Gastroesophageal sphincter (tissue), 4 donors: ENCODE measurements at regions not wholly inside any gene's neighbourhood (a gene's known extent, or its start where the extent isn't known, plus 50 kb on each side); places are given as distances from the start of the nearest gene placed in this dataset.

Experiments used
- ATAC-seq: fragments of 150-250 bp; one replicate; pipeline ENCODE4 v1.9.1; 2016; ENCODE audit warnings: mild to moderate bottlenecking, moderate library complexity
- H3K27ac ChIP-seq, 4 donors: fragments of 200-600 bp; sonication (generic) in 3 of 4; 1 replicate in 3 of 4; 2 replicates in 1 of 4; pipeline ENCODE4 v1.5.1; 2016 to 2019
- H3K27me3 ChIP-seq: fragments of 200-600 bp; sonication (generic); one replicate; pipeline ENCODE4 v1.5.1; 2019
- H3K36me3 ChIP-seq, 2 donors: fragments of 200-600 bp; sonication (generic); one replicate each; pipeline ENCODE4 v1.5.1; 2019; ENCODE audit warnings: control low read depth in 1 of 2
- H3K4me1 ChIP-seq, 3 donors: fragments of 200-600 bp; sonication (generic); 1 replicate in 2 of 3; 2 replicates in 1 of 3; pipeline ENCODE4 v1.5.1; 2016 to 2019; ENCODE audit warnings: control low read depth in 2 of 3
- H3K4me3 ChIP-seq, 2 donors: fragments of 200-600 bp; sonication (generic); one replicate each; pipeline ENCODE4 v1.5.1; 2019; ENCODE audit warnings: mild to moderate bottlenecking in 1 of 2, moderate library complexity in 1 of 2
- H3K9me3 ChIP-seq, 3 donors: fragments of 200-600 bp; sonication (generic); one replicate each; pipeline ENCODE4 v1.5.1; 2017 to 2019; ENCODE audit warnings: control low read depth in 2 of 3
- EP300 ChIP-seq: sonication (generic); formaldehyde crosslinking; IDR thresholded peaks from one replicate; pipeline ENCODE4 v1.6.1; 2017; ENCODE audit warnings: antibody characterized with exemption, mild to moderate bottlenecking
- POLR2A ChIP-seq, 2 donors: fragments of 450-650 bp; IDR thresholded peaks; one replicate each; pipeline ENCODE4 v1.6.1; 2017; ENCODE audit warnings: antibody characterized with exemption in 2 of 2, mild to moderate bottlenecking in 2 of 2, moderate library complexity in 1 of 2
- POLR2AphosphoS5 ChIP-seq: sonication (generic); formaldehyde crosslinking; IDR thresholded peaks from one replicate; pipeline ENCODE4 v1.6.1; 2017; ENCODE audit warnings: antibody characterized with exemption
- WGBS, 2 donors: methylation state at CpG; one replicate each; pipeline ENCODE4 v1.1.5; 2018; ENCODE audit warnings: low coverage in 1 of 2; 5-methylcytosine and 5-hydroxymethylcytosine counted together
- TF ChIP-seq, protein P1 (sequence below), 4 experiments: fragments of 200-600 bp in 2 of 4; fragments of 450-650 bp in 2 of 4; sonication (generic) in 1 of 4; IDR thresholded peaks; one replicate each; pipeline ENCODE4 v1.5.1; 2017 to 2019; ENCODE audit warnings: antibody characterized with exemption in 4 of 4, mild to moderate bottlenecking in 2 of 4, moderate library complexity in 2 of 4

DNA sequence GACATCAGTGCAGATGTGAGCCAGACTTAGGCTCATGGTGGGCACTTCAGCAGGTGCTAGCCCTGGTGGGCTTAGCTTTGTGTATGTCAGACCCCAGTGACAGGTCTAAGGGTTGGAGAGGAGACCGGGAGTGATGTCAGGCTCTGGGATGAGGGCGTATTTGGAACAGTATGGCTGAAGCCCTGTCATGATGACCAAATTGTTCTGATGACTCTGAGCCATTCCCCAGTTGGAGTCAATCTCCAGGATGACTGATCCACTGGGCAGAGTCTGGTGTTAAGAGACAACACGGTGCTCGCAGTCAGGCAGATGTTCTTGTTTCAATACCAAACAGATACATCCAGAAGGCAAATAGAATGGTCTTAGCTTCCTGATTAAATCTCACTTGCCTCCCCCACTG is 241.5 kb downstream of the SOX11 start:
- no peaks in the 10 kb centered on the region for H3K36me3 ChIP-seq
- no peak overlapping the region for H3K27ac ChIP-seq
- TF ChIP-seq EP300, result no peak
- no peak for TF ChIP-seq POLR2AphosphoS5
- TF ChIP-seq, protein P1, sequence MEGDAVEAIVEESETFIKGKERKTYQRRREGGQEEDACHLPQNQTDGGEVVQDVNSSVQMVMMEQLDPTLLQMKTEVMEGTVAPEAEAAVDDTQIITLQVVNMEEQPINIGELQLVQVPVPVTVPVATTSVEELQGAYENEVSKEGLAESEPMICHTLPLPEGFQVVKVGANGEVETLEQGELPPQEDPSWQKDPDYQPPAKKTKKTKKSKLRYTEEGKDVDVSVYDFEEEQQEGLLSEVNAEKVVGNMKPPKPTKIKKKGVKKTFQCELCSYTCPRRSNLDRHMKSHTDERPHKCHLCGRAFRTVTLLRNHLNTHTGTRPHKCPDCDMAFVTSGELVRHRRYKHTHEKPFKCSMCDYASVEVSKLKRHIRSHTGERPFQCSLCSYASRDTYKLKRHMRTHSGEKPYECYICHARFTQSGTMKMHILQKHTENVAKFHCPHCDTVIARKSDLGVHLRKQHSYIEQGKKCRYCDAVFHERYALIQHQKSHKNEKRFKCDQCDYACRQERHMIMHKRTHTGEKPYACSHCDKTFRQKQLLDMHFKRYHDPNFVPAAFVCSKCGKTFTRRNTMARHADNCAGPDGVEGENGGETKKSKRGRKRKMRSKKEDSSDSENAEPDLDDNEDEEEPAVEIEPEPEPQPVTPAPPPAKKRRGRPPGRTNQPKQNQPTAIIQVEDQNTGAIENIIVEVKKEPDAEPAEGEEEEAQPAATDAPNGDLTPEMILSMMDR (IDR thresholded peaks at IDR 0.05), result no peak
- TF ChIP-seq POLR2A (IDR thresholded peaks at IDR 0.05), result no peak
- H3K27me3 ChIP-seq, result peaks cover 11% of the 10 kb centered on the region
- 80 to 93% methylated on average over 2 to 4 of the region's 4 CpGs for WGBS, 2 donors
- H3K9me3 ChIP-seq, result peaks cover 0 to 15% (median 0%) of the 10 kb centered on the region in 3 donors
- no peaks in the 10 kb centered on the region for H3K4me1 ChIP-seq
- H3K4me3 ChIP-seq, result no peak overlapping the region
- no peak for ATAC-seq

DNA sequence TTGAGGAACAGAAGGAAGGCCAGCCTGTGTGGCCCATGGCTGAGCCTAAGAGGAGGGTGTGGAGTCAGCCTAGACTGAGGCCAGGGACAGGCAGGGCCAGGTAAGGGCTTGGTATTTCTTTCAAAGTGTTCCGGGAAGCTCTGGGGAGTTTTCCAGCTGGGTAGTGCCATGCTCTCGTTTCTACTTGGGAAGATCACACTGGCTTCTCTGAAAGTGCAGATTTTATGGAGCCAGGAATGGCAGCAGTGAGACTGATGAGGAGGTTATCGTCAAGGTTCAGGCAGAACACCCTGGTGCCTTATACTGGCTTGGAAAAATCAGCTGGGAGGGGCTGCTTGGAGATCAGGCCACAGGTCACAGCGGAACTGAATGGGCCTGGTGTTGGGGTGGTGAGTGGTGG is 245.1 kb downstream of the SOX11 start:
- TF ChIP-seq EP300 (no peak), POLR2A (IDR thresholded peaks at IDR 0.05) (no peak), POLR2AphosphoS5 (no peak)
- TF ChIP-seq, protein P1 (IDR thresholded peaks at IDR 0.05), result no peak
- Histone ChIP-seq H3K36me3 (no peaks in the 10 kb centered on the region), H3K4me3 (no peak overlapping the region), H3K27me3 (peaks cover 11% of the 10 kb centered on the region), H3K4me1 (no peaks in the 10 kb centered on the region), H3K9me3 (no peaks in the 10 kb centered on the region), H3K27ac (no peak overlapping the region)
- WGBS, 2 donors, result 60 to 85% methylated on average over 2 to 4 of the region's 4 CpGs
- ATAC-seq, result no peak

DNA sequence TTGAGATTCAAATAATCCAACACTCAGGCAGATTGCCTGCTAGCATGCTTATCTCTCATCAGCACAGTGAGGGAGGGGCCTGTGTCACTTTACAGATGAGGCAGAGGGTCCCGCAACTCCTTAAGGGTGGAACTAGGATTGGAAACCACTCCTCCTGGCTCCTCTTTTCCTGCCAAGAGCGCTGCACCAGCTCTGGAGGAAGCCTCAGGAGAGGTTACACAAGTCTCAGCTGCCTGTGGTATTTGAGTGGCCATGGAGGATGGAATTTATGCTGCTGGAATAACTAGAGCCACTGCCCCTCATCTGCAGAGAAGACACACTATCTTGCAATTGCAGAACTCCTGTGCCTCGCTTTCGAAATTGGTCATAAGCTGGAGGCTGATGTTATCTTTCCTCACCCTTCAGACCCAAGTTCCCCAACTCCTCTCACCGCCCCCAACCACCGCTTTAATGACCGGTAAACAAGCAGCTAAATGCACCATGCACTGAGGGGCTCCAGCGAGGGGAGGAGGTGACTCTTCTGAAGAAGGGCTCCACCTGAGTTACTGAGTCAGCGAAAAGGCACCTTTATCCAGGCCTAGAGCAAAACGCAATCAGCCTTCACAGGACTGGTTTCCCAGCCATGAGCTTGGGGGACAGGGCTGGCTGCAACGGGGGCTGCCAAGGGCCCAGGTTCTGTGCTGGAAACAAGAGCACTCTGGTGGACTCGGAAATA is 245.8 kb downstream of the SOX11 start:
- Histone ChIP-seq H3K27me3 (peaks cover 6% of the 10 kb centered on the region), H3K36me3 (no peaks in the 10 kb centered on the region), H3K4me1 (no peaks in the 10 kb centered on the region), H3K4me3 (no peak overlapping the region), H3K27ac (no peak overlapping the region), H3K9me3 (no peaks in the 10 kb centered on the region)
- TF ChIP-seq POLR2A (IDR thresholded peaks at IDR 0.05) (no peak), POLR2AphosphoS5 (no peak), EP300 (no peak)
- TF ChIP-seq, protein P1 (IDR thresholded peaks at IDR 0.05), result no peak
- WGBS, 2 donors, result 44 to 68% methylated on average over 4 to 6 of the region's 12 CpGs
- ATAC-seq, result no peak

DNA sequence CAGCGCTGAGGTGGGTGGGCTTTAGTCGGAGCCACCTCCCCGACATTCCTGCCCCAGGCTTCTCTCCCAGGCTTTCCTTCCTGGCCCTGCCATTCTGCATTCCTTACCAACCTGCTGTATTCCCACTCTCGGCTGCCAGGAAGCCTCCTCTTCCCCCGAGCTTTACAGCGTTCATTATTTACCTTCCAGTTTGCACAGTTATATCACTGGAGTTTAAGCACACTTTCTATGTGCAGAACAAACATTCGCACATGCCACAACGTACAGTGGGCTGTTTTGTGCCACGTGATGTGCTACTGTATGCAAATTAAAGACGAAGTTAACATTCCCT is 246.3 kb downstream of the SOX11 start:
- Histone ChIP-seq H3K36me3 (no peaks in the 10 kb centered on the region), H3K4me3 (no peak overlapping the region)
- no peak for ATAC-seq

DNA sequence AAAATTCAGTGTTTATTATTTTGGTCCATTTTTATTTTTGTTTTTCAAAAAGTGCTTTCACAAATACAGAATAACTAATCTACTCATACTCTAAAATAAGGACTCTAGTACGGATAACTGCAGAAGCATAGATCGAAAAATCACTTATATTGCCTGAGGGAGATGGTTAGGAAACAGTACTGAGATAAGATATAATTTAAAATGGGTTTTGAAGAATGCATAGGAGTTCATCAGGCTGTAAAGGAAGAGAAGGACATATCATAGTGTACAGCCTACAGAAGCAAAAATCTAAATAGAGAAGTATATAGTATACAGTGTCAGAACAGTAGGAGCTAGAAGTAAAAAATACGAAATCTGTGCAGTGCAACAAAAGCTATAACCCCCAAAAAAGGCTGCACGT is 247.4 kb downstream of the SOX11 start:
- Histone ChIP-seq H3K36me3 (no peaks in the 10 kb centered on the region), H3K4me3 (no peak overlapping the region), H3K4me1 (no peaks in the 10 kb centered on the region), H3K27me3 (peaks cover 4% of the 10 kb centered on the region), H3K27ac (no peak overlapping the region), H3K9me3 (no peaks in the 10 kb centered on the region)
- ATAC-seq, result no peak
- WGBS, 2 donors, result 91 to 94% methylated on average over 4 of the region's 4 CpGs
- TF ChIP-seq POLR2A (IDR thresholded peaks at IDR 0.05) (no peak), EP300 (no peak), POLR2AphosphoS5 (no peak)
- TF ChIP-seq, protein P1 (IDR thresholded peaks at IDR 0.05), result no peak

More for the DNA sequence above, 246.3 kb downstream of the SOX11 start:
- Histone ChIP-seq H3K4me1 (no peaks in the 10 kb centered on the region), H3K9me3 (no peaks in the 10 kb centered on the region), H3K27ac (no peak overlapping the region), H3K27me3 (peaks cover 5% of the 10 kb centered on the region)
- 30 to 36% methylated on average over 10 of the region's 10 CpGs for WGBS, 2 donors
- TF ChIP-seq POLR2A (IDR thresholded peaks at IDR 0.05), result no peak
- no peak for TF ChIP-seq EP300
- TF ChIP-seq, protein P1 (IDR thresholded peaks at IDR 0.05), result no peak
- no peak for TF ChIP-seq POLR2AphosphoS5
